GM12872 (cell line): ENCODE measurements at regions not wholly inside any gene's neighbourhood (a gene's known extent, or its start where the extent isn't known, plus 50 kb on each side); places are given as distances from the start of the nearest gene placed in this dataset.

Experiments used
- TF ChIP-seq, protein P1 (sequence below): IDR thresholded peaks from 3 replicates; pipeline ENCODE4 v1.5.1; 2011; ENCODE audit warnings: low read depth, mild to moderate bottlenecking, low read length, moderate library complexity; ENCODE audit not compliant: insufficient read depth

- TF ChIP-seq, protein P1, sequence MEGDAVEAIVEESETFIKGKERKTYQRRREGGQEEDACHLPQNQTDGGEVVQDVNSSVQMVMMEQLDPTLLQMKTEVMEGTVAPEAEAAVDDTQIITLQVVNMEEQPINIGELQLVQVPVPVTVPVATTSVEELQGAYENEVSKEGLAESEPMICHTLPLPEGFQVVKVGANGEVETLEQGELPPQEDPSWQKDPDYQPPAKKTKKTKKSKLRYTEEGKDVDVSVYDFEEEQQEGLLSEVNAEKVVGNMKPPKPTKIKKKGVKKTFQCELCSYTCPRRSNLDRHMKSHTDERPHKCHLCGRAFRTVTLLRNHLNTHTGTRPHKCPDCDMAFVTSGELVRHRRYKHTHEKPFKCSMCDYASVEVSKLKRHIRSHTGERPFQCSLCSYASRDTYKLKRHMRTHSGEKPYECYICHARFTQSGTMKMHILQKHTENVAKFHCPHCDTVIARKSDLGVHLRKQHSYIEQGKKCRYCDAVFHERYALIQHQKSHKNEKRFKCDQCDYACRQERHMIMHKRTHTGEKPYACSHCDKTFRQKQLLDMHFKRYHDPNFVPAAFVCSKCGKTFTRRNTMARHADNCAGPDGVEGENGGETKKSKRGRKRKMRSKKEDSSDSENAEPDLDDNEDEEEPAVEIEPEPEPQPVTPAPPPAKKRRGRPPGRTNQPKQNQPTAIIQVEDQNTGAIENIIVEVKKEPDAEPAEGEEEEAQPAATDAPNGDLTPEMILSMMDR: no peak
These were observed 64.3 kb upstream of the TMEM106B start for GRCh38 chr7:12146813-12147212.

DNA sequence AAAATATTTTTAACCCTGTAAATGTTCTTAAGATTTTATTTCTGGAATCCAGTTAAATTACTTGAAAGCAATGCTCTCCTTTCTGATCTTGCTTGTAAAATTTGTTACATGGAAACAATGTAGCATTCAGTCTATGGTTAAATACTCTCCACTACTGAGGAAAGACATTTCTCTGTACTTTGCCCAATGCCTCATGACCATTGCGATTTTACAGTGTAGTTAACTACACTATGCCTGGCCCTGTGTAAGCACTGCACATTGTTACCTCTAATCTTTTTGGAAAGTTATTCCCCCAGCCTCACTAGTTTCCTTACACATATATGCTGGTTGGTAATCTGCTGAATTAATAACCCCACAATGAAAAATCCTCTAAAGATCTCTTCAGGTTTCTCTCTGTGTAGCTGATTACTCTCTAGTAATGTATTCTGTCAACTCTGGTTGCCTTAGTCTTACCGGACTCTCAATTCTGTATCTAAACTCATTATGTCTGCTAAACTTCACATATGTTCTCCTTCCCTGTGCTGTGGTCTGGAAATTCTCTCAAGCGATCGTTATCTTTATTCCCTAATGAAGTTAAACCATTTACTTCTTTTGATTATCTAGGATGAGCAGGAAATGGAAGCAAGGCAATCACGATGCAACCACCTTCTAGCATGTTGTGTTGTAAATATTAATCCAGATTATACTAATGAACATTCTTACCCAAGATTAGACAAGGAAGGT is 58.7 kb upstream of the TMEM106B start:
- TF ChIP-seq, protein P1: no peak

GRCh38 chr7:12154119-12154518 is 57.0 kb upstream of the TMEM106B start:
- TF ChIP-seq, protein P1: no peak

DNA sequence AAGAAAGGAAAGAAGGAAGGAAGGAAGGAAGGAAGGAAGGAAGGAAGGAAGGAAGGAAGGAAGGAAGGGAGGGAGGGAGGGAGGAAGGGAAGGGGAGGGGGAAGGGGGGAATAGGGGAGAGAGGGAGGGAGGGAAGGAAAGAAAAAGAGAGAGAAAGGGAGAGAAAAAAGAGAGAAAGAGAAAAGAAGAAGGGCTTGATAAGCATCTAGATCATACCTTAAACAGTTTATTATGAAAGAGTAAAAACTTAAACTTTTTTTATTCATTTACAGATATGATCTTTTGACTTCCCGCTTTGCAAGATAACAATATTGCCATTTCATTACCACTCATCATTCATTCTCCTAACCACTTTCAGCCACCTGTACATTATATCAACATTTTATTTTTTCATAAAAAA is 53.6 kb upstream of the TMEM106B start:
- TF ChIP-seq, protein P1: no peak

- TF ChIP-seq, protein P1: no peak
These were observed 52.6 kb upstream of the TMEM106B start for GRCh38 chr7:12158334-12159060.

GRCh38 chr7:12161146-12161545 is 49.9 kb upstream of the TMEM106B start:
- TF ChIP-seq, protein P1: no peak
